HCT116 (cell line): ENCODE measurements at regions not wholly inside any gene's neighbourhood (a gene's known extent, or its start where the extent isn't known, plus 50 kb on each side); places are given as distances from the start of the nearest gene placed in this dataset.

Experiments
- ATAC-seq: fragments of 200-7000 bp; cut with Tn5 transposase; 2 replicates; pipeline ENCODE4 v1.9.1; 2020; ENCODE audit warnings: mild to moderate bottlenecking, moderate library complexity
- BruUV-seq: library from RNA; stranded (reverse); fragments of 400-500 nt; replicated peaks from 2 replicates; lab custom pipeline; 2021; lab: Mats Ljungman, UMichigan
- CTCF ChIA-PET: fragments of 300-600 bp; sonication (Branson Sonifier 250); formaldehyde crosslinking; loops from one replicate; lab custom pipeline; 2021; ENCODE audit warnings: antibody characterized with exemption; lab: Charles Lee
- POLR2A ChIA-PET: fragments of 300-600, 350-600 bp; sonication (Branson Sonifier 250); formaldehyde crosslinking; loops from one replicate; lab custom pipeline; 2021; ENCODE audit warnings: antibody characterized with exemption; lab: Charles Lee
- RAD21 ChIA-PET, 2 experiments: fragments of 300-600 bp; sonication (Branson Sonifier 250); formaldehyde crosslinking; loops; one replicate each; lab custom pipeline; 2023; ENCODE audit warnings: low total read pairs in 2 of 2; ENCODE audit not compliant: uncharacterized antibody in 2 of 2, unreplicated experiment in 2 of 2, low non-redundant PET in 1 of 2; lab: Charles Lee
- DNase-seq: peaks from one replicate; pipeline ENCODE4 v3.0.0-alpha.2; 2010; ENCODE audit warnings: low read depth, low spot score
- H2AFZ ChIP-seq: fragments of 200-600 bp; shearing (Covaris generic), sonication (generic); 2 replicates; pipeline ENCODE4 v1.6.1; 2017; ENCODE audit warnings: low read depth, mixed run types, mixed read lengths, antibody characterized with exemption, low read length; ENCODE audit not compliant: poor library complexity, severe bottlenecking
- H3K27ac ChIP-seq: 2 replicates; pipeline ENCODE4 v1.5.1; 2012; ENCODE audit warnings: low read depth, low read length
- H3K27me3 ChIP-seq: fragments of 200-600 bp; sonication (generic); 2 replicates; pipeline ENCODE4 v1.6.1; 2016; ENCODE audit warnings: mixed run types, low read length, mixed read lengths; ENCODE audit not compliant: insufficient read depth
- H3K36me3 ChIP-seq, 2 experiments: fragments of 200-500 bp in 1 of 2; fragments of 200-600 bp in 1 of 2; sonication (Bioruptor generic) in 1 of 2; sonication (generic) in 1 of 2; 2 replicates each; pipeline versions ENCODE4 v1.5.1 to v1.6.1; 2014 to 2016; ENCODE audit warnings: low read length in 2 of 2, inconsistent platforms in 1 of 2, mixed read lengths in 1 of 2, mixed run types in 1 of 2; ENCODE audit not compliant: insufficient read depth in 2 of 2, control insufficient read depth in 1 of 2
- H3K4me1 ChIP-seq, 2 experiments: fragments of 200-600 bp in 1 of 2; sonication (generic) in 1 of 2; 2 replicates each; pipeline versions ENCODE4 v1.5.1 to v1.6.1; 2012 to 2017; ENCODE audit warnings: low read length in 2 of 2, inconsistent platforms in 1 of 2, mild to moderate bottlenecking in 1 of 2, mixed read lengths in 1 of 2, mixed run types in 1 of 2, moderate library complexity in 1 of 2; ENCODE audit not compliant: insufficient read depth in 2 of 2, control insufficient read depth in 1 of 2
- H3K4me2 ChIP-seq: fragments of 200-600 bp; sonication (generic); 2 replicates; pipeline ENCODE4 v1.6.1; 2017; ENCODE audit warnings: mixed run types, low read length, mixed read lengths
- H3K4me3 ChIP-seq, 2 experiments: fragments of 200-600 bp in 1 of 2; sonication (generic) in 1 of 2; replicated peaks in 1 of 2; 2 replicates each; pipeline ENCODE4 v1.5.1; 2011 to 2016; ENCODE audit warnings: low read length in 2 of 2, control low read depth in 1 of 2, low read depth in 1 of 2, mild to moderate bottlenecking in 1 of 2, mixed read lengths in 1 of 2, mixed run types in 1 of 2
- H3K79me2 ChIP-seq: fragments of 200-600 bp; sonication (generic); 2 replicates; pipeline ENCODE4 v1.6.1; 2017; ENCODE audit warnings: mild to moderate bottlenecking, mixed run types, low read length, moderate library complexity, mixed read lengths; ENCODE audit not compliant: insufficient read depth
- H3K9ac ChIP-seq: fragments of 200-600 bp; sonication (generic); 2 replicates; pipeline ENCODE4 v1.6.1; 2016; ENCODE audit warnings: low read length, mixed read lengths
- H3K9me2 ChIP-seq: fragments of 200-600 bp; sonication (generic), shearing (Covaris generic); 2 replicates; pipeline ENCODE4 v1.6.1; 2017; ENCODE audit warnings: mixed run types, mild to moderate bottlenecking, moderate library complexity; ENCODE audit not compliant: insufficient read depth
- H3K9me3 ChIP-seq, 2 experiments: fragments of 200-500 bp in 1 of 2; fragments of 200-600 bp in 1 of 2; sonication (Bioruptor generic) in 1 of 2; sonication (generic) in 1 of 2; 2 replicates each; pipeline ENCODE4 v1.6.1; 2014 to 2017; ENCODE audit warnings: low read length in 2 of 2, mixed read lengths in 2 of 2, inconsistent platforms in 1 of 2, low read depth in 1 of 2, mild to moderate bottlenecking in 1 of 2, mixed run types in 1 of 2, moderate library complexity in 1 of 2; ENCODE audit not compliant: control insufficient read depth in 1 of 2, insufficient read depth in 1 of 2
- H4K20me1 ChIP-seq: fragments of 200-600 bp; sonication (generic), shearing (Covaris generic); 2 replicates; pipeline ENCODE4 v1.6.1; 2017; ENCODE audit warnings: mixed run types, mild to moderate bottlenecking, moderate library complexity; ENCODE audit not compliant: insufficient read depth
- EZH2 ChIP-seq: fragments of 200-600 bp; sonication (generic); IDR thresholded peaks from 2 replicates; pipeline ENCODE4 v1.6.1; 2017; ENCODE audit warnings: antibody characterized with exemption, mixed run types
- SIN3A ChIP-seq: IDR thresholded peaks from 2 replicates; pipeline ENCODE4 v1.6.1; 2012; ENCODE audit warnings: low read depth
- TCF7L2 ChIP-seq: IDR thresholded peaks from 2 replicates; pipeline ENCODE4 v1.7.0; 2011; ENCODE audit warnings: borderline replicate concordance, inconsistent platforms; ENCODE audit not compliant: insufficient read depth, insufficient read length; ENCODE audit errors: extremely low read depth
- ZFX ChIP-seq: fragments of 450-650 bp; IDR thresholded peaks from 2 replicates; pipeline ENCODE4 v1.6.1; 2017
- intact Hi-C: fragments of 100-400 bp; cut with micrococcal nuclease; formaldehyde crosslinking; loops from 2 replicates; pipeline ENCODE4 v1.10.0; 2022
- TF ChIP-seq, protein P1 (sequence below): IDR thresholded peaks from 2 replicates; pipeline ENCODE4 v1.6.1; 2012
- TF ChIP-seq, protein P2 (sequence below), 3 experiments: fragments of 200-600 bp in 1 of 3; sonication (generic) in 1 of 3; IDR thresholded peaks in 2 of 3; conservative IDR thresholded peaks in 1 of 3; 2 replicates each; pipeline ENCODE4 v1.5.1; 2012 to 2017; ENCODE audit warnings: low read depth in 2 of 3, low read length in 2 of 3, antibody characterized with exemption in 1 of 3, borderline replicate concordance in 1 of 3, control low read depth in 1 of 3, mild to moderate bottlenecking in 1 of 3, mixed read lengths in 1 of 3, mixed run types in 1 of 3, moderate library complexity in 1 of 3; ENCODE audit not compliant: insufficient read depth in 1 of 3

DNA sequence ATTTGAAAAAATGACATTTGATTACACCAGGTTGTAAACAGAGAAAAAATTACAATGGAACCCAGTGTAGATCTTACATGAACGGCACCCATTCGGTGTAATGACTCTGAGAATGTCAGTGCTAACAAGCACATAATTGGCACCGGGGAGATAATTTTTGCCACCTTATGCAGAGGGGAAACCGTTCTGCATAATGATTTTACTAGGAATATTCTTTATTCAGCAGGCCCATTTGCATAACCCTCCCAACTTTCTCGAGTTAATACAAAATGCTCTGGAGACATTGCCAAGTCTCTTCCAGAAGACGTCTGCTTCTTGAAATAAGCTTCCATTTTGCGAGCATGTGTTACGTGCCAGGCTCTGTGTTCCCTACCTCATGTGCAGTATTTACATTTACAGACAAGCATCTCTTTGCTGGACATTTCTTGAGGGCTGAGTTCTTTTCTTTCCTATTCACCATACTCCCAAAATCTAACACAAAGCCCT lies 275.8 kb downstream of the MIAT start (continued):
- TF ChIP-seq SIN3A (no peak), ZFX (no peak), EZH2 (no peak), TCF7L2 (no peak)

DNA sequence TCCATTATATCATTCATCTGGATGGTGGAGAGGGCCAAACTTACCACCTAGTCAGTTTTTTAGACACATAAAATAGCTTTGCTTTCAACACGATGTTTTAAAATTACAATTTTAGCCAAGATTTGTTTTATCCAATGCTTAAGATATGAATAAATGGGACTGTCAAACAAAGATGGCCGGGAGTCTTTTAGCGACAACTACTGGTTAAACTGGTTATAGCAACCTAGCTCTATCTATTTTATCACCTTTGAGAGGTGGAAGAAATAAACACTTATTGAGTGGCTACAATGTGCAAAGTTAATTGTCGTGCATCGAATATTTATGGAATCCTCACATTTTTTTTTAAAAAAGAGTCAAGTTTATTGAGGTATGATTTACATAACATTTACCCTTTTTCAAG lies 279.8 kb downstream of the MIAT start:
- ATAC-seq (no peak), DNase-seq (no peak)
- H3K9me3 ChIP-seq: peaks cover 0 to 12% of the 10 kb centered on the region in 2 experiments; a peak in 2 of 4 replicates
- TF ChIP-seq, protein P1, sequence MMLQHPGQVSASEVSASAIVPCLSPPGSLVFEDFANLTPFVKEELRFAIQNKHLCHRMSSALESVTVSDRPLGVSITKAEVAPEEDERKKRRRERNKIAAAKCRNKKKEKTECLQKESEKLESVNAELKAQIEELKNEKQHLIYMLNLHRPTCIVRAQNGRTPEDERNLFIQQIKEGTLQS: no peak
- TF ChIP-seq, protein P2, sequence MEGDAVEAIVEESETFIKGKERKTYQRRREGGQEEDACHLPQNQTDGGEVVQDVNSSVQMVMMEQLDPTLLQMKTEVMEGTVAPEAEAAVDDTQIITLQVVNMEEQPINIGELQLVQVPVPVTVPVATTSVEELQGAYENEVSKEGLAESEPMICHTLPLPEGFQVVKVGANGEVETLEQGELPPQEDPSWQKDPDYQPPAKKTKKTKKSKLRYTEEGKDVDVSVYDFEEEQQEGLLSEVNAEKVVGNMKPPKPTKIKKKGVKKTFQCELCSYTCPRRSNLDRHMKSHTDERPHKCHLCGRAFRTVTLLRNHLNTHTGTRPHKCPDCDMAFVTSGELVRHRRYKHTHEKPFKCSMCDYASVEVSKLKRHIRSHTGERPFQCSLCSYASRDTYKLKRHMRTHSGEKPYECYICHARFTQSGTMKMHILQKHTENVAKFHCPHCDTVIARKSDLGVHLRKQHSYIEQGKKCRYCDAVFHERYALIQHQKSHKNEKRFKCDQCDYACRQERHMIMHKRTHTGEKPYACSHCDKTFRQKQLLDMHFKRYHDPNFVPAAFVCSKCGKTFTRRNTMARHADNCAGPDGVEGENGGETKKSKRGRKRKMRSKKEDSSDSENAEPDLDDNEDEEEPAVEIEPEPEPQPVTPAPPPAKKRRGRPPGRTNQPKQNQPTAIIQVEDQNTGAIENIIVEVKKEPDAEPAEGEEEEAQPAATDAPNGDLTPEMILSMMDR (IDR thresholded peaks at IDR 0.05 in 2 of 3, conservative IDR thresholded peaks at IDR 0.05 in 1 of 3; ENCODE audit: borderline replicate concordance in 1 of 3, insufficient read depth in 1 of 3, low read depth in 2 of 3, low read length in 2 of 3): peak in 2 of 3 experiments; percentile 37 to 51; a peak in 3 of 6 replicates
- no peaks in the 10 kb centered on the region for H3K4me1 ChIP-seq
- POLR2A ChIA-PET: no interaction called here
- no peaks in the 10 kb centered on the region for H4K20me1 ChIP-seq
- no peak overlapping the region for H3K4me2 ChIP-seq
- intact Hi-C loops: no loop called here
- RAD21 ChIA-PET: no interaction called here
- BruUV-seq: no TSS peak
- H3K9me2 ChIP-seq: no peaks in the 10 kb centered on the region
- CTCF ChIA-PET: no interaction called here
- H3K27me3 ChIP-seq: peaks cover 12% of the 10 kb centered on the region
- no peak overlapping the region for H3K4me3 ChIP-seq
- H3K9ac ChIP-seq: no peak overlapping the region
- no peak overlapping the region for H2AFZ ChIP-seq
- H3K79me2 ChIP-seq: no peaks in the 10 kb centered on the region
- H3K36me3 ChIP-seq: no peaks in the 10 kb centered on the region
- H3K27ac ChIP-seq: no peak overlapping the region
